ENCODE measurements at regions not wholly inside any gene's neighbourhood (a gene's known extent, or its start where the extent isn't known, plus 50 kb on each side); places are given as distances from the start of the nearest gene placed in this dataset.

DNA sequence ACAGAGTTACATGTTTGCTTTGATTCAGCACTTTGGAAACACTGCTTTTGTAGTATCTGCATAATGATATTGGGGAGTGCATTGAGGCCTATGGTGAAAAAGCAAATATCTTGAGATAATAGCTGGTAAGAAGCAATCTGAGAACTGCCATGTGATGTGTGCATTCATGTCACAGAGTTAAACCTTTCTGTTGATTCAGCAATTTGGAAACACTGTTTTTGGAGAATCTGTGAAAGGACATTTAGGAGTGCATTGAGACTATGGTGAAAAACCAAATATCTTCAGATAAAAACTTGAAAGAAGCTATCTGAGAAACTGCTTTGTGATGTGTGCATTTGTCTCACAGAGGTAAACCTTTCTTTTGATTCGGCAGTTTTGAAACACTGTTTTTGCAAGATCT, 346.8 kb downstream of the OR4C45 start:
- no peak for TF ChIP-seq SMC3 (IDR thresholded peaks at IDR 0.05)
- no peak for TF ChIP-seq EP300 (IDR thresholded peaks at IDR 0.05)
- no peak for TF ChIP-seq POLR2AphosphoS2 (conservative IDR thresholded peaks at IDR 0.05; ENCODE audit: low read length)
- TF ChIP-seq, protein P1, sequence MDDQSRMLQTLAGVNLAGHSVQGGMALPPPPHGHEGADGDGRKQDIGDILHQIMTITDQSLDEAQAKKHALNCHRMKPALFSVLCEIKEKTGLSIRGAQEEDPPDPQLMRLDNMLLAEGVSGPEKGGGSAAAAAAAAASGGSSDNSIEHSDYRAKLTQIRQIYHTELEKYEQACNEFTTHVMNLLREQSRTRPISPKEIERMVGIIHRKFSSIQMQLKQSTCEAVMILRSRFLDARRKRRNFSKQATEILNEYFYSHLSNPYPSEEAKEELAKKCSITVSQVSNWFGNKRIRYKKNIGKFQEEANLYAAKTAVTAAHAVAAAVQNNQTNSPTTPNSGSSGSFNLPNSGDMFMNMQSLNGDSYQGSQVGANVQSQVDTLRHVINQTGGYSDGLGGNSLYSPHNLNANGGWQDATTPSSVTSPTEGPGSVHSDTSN (IDR thresholded peaks at IDR 0.05), result no peak
- TF ChIP-seq POLR2A (IDR thresholded peaks at IDR 0.05; ENCODE audit: low read length), result no peak
- TF ChIP-seq, protein P2, sequence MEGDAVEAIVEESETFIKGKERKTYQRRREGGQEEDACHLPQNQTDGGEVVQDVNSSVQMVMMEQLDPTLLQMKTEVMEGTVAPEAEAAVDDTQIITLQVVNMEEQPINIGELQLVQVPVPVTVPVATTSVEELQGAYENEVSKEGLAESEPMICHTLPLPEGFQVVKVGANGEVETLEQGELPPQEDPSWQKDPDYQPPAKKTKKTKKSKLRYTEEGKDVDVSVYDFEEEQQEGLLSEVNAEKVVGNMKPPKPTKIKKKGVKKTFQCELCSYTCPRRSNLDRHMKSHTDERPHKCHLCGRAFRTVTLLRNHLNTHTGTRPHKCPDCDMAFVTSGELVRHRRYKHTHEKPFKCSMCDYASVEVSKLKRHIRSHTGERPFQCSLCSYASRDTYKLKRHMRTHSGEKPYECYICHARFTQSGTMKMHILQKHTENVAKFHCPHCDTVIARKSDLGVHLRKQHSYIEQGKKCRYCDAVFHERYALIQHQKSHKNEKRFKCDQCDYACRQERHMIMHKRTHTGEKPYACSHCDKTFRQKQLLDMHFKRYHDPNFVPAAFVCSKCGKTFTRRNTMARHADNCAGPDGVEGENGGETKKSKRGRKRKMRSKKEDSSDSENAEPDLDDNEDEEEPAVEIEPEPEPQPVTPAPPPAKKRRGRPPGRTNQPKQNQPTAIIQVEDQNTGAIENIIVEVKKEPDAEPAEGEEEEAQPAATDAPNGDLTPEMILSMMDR (IDR thresholded peaks at IDR 0.05), result no peak
- TF ChIP-seq CHD4 (IDR thresholded peaks at IDR 0.05; ENCODE audit: borderline replicate concordance), result no peak
- no peak for TF ChIP-seq JUN (IDR thresholded peaks at IDR 0.05)
- TF ChIP-seq CEBPB (IDR thresholded peaks at IDR 0.05), result no peak
- TF ChIP-seq HDAC2 (IDR thresholded peaks at IDR 0.05), result no peak

Measured in A549 (cell line).